ENCODE measurements at regions not wholly inside any gene's neighbourhood (a gene's known extent, or its start where the extent isn't known, plus 50 kb on each side); places are given as distances from the start of the nearest gene placed in this dataset.
"Not testable (repeated sequence)": the region's sequence is repeated elsewhere in the genome, so short reads cannot be mapped to it uniquely, and the experiment has no call there.

DNA sequence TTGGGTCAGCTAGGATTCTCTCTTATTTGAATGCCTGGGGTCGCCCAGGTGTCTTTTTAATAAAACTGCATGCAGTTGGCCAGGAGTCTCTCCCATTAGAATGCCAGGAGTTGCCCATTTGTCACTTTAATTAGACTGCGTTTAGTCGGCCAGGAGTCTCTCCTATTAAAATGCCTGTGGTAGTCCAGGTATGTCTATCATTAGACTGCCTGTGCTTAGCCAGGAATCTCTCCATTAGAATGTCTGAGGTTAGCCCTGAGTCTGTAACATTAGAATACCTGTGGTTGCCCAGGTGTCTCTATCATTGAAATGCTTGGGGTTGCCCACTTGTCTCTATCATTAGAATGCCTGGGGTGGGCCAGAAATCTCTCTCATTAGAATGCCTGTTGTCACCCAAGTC lies 1470.9 kb downstream of the UQCRFS1 start:
- DNase-seq (ENCODE audit: low read depth), result no peak

DNA sequence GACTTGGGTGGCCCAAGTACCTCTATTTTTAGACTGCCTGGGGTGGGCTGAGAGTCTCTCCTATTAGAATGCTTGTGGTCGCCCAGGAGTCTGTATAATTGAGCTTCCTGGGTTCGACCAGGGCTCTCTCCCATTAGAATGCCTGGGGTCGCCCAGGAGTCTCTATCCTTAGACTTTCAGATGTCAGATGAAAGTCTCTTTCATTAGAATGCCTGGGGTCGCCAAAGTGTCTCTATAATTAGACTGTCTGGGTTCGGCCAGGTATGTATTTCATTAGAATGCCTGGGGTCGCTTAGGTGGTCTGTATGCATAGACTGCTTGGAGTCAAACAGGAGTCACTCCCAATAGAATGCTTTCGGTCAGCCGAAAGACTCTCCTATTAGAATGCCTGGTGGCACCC lies 1471.7 kb downstream of the UQCRFS1 start:
- no peak for DNase-seq (ENCODE audit: low read depth)

DNA sequence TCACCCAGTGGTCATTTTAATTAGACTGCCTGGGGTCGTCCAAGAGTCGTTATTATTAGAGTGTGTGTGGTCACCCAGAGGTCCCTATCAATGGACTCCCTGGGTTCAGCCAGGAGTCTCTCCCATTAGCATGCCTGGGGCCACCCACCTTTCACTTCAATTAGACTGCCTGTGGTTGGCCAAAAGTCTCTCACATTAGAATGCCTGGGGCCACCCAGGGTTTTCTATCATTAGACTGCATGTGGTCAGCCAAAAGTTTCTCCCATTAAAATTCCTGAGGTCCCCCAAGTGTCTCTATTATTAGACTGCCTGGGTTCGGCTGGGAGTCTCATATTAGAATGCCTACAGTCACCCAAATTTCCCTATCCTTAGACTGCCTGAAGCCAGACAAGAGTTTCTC lies 1472.6 kb downstream of the UQCRFS1 start:
- DNase-seq (ENCODE audit: low read depth), result peak; percentile 92

DNA sequence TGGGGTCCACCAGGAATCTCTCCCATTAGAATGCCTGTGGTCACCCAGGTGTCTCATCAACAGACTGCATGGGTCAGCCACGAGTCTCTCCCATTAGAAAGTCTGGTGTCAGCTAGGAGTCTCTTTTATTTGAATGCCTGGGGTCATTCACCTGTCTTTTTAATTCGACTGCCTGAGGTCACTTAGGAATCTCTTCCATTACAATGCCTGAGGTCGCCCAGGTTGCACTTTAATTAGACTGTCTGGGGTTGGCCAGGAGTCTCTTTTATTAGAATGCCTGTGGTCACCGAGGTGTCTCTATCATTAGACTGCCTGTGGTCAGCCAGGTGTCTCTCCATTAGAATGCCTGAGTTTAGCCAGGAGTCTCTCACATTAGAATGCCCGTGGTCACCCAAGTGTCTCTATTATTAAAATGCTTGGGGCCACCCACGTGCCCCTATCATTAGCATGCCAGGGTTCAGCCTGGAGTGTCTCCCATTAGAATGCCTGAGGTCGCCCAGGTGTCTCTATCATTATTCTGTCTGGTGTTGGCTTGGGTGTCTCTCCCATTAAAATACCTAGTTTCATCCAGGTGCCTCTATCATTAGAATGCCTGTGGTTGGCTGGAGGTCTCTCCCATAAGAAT lies 1474.3 kb downstream of the UQCRFS1 start:
- DNase-seq (ENCODE audit: low read depth), result peak; percentile 68

DNA sequence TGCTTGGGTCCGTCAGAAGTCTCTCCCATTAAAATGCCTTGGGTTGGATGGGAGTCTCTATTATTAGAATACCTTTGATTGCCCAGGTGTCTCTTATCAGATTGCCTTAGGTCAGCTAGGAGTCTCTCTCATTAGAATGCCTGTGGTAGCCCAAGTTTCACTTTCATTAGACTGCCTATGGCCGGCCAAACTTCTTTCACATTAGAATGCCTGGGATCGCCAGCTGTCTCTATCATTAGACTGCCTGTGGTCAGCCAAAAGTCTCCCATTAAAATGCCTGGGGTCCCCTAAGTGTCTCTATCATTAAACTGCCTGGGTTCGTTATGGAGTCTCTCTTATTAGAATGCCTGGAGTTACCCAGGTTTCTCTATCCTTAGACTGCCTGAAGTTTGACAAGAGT lies 1476.7 kb downstream of the UQCRFS1 start:
- DNase-seq (ENCODE audit: low read depth), result peak; percentile 71

DNA sequence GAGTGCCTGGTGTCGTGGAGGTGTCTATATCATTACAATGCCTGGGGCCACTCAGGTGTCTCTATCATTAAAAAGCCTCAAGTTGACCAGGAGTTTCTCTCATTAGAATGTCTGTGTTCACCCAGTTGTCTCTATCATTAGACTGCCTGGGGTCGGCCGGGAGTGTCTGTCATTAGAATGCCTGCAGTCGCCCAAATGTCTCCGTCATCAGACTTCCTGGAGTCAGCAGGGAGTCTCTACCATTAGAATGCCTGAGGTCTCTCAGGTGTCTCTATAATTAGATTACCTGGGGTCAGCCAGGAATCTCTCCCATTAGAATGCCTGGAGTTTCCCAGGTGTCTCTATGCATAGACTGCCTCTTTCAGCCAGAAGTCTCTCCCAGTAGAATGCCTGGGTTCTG lies 1477.6 kb downstream of the UQCRFS1 start:
- DNase-seq (ENCODE audit: low read depth), result no peak

DNA sequence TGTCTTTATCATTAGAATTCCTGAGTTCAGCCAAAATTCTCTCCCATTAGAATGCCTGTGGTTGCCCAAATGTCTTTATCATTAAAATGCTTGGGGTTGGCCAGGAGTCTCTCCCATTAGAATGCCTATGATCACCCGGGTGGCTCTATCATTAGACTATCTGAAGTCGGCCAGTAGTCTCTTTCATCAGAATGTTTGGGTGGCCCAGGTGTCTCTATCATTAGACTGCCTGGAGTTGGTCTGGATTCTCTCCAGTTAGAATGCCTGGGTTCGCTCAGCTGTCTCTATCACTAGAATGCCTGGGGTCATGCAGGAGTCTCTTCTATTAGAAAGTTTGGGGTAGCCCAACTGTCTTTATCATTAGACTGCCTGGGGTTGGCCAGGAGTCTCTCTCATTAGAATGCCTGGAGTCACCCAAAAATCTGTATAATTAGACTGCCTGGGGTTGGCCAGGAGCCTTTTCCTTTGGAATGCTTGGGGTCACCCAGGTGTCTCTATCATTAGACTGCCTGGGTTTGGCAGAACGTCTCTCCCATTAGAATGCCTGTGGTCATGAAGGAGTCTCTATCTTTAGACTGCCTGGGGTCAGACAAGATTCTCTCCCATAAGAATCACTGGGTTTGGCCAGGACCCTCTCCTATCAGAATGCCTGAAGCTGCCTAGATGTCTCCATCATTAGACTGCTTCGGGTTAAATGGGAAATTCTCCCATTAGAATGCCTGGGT lies 1478.3 kb downstream of the UQCRFS1 start:
- DNase-seq (ENCODE audit: low read depth), result peak; percentile 71

DNA sequence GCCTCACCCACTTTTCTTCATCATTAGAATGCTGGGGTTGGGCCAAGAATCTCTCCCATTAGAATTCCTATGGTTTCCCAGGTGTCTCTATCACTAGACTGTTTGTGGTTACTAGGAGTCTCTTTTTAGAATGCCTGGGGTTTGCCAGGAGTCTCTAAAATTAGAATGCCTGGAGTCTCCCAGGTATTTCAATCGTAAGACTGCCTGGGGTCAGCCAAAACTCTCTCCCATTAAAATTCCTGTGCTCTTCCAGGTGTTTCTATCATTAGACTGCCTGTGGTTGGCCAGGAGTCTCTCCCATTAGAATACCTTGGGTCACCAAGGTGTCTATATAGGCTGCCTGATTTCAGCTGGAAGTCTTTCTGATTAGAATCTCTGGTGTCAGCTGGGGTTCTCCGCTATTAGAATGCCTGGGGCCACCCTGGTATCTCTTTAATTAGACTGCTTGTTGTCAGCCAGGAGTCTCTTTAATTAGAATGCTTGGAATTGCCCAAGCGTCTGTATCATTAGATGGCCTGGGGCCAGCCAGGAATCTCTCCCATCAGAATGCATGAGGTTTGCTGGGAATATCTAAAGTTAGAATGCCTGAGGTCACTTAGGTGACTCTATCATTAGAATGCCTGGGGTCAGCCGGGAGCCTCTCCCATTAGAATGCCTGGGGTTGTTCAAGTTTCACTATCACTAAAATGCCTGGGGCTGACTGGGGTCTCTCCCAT lies 1479.2 kb downstream of the UQCRFS1 start:
- no peak for DNase-seq (ENCODE audit: low read depth)

DNA sequence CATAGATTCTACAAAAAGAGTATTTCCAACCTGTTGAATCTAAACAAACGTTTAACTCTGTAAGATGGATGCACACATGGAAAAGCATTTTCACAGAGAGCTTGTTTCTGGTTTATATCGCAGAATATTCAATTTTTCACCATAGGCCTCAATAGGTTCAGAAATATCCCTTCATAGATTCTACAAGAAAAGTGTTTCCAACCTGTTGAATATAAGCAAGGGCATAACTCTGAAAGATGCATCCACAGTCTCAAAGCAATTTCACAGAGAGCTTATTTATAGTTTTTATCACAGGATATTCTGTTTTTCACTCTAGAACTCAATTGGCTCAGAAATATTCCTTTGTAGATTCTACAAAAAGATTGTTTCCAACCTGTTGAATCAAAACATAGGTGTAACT lies 1483.6 kb downstream of the UQCRFS1 start:
- DNase-seq (ENCODE audit: low read depth), result no peak

DNA sequence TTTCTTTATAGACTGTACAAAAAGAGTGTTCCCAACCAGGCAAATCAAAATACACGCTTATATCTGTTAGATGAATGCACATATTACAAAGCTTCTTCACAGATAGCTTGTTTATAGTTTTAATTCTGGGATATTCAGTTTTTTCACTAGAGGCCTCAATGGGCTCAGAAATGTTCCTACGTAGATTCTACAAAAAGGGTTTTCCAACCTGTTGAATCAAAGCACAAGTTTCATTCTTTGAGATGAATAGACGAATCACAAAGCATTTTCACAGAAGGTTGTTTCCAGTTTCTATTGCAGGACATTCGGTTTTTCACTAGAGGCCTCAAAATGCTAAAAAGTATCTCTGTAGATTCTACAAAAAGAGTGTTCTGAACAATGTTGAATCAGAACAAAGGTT lies 1490.3 kb downstream of the UQCRFS1 start:
- DNase-seq (ENCODE audit: low read depth), result no peak

DNA sequence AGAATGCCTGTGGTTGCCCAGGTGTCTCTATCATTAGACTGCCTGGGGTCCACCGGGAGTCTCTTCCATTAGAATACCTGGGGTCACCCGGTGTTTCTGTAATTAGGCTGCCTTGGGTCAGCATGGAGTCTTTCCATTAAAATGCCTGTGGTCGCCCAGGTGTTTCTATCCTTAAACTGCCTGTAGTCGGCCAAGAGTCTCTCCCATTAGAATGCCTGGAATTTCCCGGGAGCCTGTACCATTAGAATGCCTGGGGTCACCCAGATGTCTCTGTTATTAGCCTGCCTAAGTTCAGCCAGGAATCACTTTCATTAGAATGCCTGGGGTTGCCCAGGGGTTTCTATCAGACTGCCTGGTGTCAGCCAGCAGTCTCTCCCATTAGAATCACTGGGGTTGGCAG lies 1492.8 kb downstream of the UQCRFS1 start:
- no peak for DNase-seq (ENCODE audit: low read depth)

DNA sequence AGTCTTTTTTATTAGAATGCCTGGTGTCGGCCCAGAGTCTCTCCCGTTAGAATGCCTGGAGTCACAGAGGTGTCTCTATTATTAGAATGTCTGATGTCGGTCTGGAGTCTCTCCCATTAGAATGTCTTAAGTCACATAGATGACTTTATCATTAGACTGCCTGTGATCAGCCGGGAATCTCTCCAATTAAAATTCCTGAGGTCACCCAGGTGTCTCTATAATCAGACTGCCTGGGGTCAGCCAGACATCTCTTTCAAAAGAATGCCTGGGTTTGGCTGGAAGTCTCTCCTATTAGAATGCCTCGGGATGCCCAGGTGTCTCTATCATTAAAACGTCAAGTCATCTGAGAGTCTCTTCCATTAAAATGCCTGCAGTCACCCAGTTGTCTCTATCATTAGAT lies 1493.9 kb downstream of the UQCRFS1 start:
- DNase-seq (ENCODE audit: low read depth), result no peak

DNA sequence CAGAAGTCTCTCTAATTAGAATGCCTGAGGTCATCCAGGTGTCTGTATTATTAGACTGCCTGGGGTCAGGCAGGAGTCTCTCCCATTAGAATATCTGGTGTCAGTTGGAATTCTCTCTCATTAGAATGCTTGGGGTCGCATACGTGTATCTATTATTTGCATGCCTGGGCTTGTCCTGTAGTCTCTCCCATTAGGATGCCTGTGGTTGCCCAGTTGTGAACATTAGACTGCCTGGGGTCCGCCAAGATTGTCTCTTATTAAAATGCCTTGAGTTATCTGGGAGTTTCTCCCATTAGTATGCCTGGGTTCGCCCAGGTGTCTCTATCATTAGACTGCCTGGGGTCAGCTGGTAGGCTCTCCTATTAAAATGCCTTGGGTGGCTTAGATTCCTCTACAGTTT lies 1494.7 kb downstream of the UQCRFS1 start:
- DNase-seq (ENCODE audit: low read depth), result no peak

DNA sequence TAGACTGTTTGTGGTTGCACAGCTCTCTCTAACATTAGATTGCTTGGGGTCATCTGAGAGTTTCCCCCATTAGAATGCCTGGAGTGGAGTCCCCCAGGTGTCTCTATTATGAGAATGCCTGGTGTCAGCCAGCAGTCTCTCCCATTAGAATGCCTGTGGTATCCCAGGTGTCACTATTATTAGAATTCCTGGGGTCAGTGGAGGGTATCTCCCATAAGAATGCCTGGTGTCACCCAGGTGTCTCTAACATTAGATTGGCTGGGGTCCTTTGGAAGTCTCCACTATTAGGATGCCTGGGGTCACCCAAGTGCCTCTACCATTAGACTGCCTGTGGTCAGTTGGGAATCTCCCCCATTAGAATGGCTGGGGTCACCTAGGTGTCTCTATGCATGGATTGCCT lies 1495.1 kb downstream of the UQCRFS1 start:
- DNase-seq (ENCODE audit: low read depth), result no peak

DNA sequence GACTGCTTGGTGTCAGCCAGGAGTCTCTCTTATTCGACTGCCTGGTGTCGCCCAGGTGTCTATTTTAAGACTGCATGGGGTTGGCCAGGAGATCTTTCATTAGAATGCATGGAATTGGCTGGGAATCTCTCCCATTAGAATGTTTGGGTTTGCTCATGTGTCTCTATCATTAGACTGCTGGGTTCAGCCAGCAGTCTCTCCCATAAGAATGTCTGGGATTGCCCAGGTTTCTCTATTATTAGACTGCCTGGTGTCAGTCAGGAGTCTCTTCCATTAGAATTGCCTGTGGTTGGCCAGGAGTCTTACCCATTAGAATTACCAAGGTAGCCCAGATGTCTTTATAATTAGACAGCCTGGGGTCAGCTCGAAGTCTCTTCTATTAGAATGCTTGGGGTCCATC lies 1496.0 kb downstream of the UQCRFS1 start:
- no peak for DNase-seq (ENCODE audit: low read depth)

DNA sequence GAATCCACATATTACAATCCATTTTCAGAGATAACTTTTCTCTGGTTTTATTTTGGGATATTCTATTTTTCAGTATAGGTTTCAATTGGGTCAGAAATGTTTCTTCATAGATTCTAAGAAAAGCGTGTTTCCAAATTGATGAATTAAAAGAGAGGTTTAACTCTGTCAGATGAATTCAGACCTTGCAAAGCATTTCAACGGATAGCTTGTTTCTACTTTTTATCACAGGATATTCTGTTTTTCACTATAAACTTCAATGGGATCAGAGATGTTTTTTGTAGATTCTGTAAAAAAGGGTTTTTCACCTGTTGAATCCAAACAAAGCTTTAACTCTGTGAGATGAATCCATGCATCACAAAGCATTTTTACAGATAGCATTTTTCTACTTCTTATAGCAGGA lies 1498.1 kb downstream of the UQCRFS1 start:
- no peak for DNase-seq (ENCODE audit: low read depth)

DNA sequence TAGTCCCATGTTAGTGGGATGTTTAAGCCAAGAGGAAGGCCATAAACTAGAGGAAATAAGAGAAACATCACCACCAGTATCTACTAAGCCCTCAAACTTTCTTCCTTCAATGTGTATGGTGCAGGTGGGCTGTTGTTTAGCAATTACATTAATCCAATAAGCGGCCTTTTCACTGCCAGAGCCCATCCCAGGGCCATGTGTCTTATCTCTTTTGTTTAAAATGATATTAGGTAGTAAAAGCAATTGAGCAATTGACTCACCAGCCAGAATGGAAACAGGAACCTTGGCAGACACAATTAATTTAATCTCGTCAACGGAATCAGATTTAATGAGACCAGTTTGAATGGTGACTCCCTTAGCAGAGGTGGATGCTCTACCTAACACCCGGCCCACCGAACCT lies 1503.5 kb downstream of the UQCRFS1 start:
- no peak for DNase-seq (ENCODE audit: low read depth)

DNA sequence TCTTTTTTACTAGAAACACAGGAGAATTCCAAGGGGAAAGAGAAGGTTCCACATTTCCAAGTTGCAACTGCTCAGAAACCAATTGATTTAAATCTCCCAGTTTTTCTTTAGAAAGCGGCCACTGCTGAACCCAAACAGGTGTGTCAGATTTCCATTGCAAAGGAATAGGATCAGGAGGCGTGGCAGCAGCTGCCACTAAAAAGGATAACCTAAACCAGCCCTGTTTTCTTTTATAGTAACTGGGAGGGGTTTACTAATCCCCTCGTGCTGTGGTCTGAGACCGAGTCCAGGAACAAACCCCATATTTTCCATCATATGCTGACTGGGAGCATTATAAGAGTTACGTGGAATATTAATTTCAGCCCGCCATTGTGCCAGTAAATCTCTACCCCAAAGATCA lies 1504.0 kb downstream of the UQCRFS1 start:
- DNase-seq (ENCODE audit: low read depth), result peak; percentile 17

DNA sequence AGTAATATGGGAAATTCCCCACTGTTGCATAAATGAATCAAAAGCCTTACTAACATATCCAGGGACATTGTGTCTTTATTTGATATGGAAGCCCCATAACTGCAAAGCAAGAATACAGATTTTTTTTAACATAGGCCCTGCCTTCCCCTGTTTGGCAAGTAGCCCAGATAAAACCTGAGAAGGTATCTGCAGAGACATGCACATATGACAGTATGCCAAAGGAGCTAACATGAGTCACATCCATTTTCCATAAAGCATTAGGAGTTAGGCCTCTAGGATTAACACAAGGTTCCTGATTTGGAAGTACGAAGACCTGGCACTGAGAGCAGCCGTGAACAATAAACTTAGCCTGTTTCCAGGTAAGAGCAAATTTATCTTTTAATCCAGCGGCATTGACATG lies 1505.9 kb downstream of the UQCRFS1 start:
- DNase-seq (ENCODE audit: low read depth), result not testable (repeated sequence)

DNA sequence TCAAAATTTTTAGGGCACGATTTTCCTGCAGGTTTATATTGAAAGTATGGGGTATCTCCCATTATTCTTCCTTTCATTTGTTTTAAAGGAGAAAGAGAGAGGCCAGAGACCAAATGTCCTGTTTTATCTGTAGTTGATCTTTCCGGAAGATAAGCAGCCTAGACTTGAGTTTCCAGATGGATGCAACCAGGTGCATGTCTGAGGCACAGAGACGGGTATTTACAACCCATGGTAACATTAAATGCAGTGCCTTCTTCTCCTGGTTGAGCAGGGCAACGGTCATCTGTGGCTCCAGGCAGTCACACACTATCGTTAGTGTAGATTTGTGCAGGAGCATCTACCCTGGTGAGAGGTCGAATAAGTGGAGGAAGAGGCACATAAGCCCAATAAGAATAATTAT lies 1507.1 kb downstream of the UQCRFS1 start:
- DNase-seq (ENCODE audit: low read depth), result no peak

DNA sequence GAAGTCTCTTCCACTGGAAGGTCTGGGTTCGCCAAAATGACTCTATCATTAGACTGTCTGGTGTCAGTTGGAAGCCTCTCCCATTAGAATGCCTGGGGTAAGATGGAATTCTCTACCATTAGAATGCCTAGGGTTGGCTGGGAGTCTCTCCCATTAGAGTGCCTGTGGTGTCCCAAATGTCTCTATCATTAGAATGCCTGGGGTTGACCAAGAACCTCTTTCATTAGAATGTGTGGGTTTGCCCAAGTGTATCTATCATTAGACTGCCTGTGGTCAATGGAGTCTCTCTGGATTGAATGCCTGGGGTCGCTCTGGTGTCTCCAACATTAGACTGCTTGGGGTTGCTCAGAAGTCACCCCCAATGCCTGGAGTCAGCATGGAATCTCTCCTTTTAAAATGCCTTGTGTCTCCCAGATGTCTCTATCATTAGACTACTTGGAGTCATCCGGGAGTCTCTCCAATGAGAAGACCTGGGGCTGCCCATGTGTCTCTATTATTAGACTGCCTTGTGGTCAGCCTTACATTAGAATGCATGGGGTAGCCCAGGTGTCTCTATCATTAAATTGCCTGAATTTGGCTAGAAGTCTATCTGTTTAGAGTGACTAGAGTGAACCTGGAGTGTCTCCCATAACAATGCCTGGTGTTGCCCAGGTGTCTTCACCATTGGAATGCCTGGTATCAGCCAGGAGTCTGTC lies 1518.4 kb downstream of the UQCRFS1 start:
- peak; percentile 84 for DNase-seq (ENCODE audit: low read depth)

DNA sequence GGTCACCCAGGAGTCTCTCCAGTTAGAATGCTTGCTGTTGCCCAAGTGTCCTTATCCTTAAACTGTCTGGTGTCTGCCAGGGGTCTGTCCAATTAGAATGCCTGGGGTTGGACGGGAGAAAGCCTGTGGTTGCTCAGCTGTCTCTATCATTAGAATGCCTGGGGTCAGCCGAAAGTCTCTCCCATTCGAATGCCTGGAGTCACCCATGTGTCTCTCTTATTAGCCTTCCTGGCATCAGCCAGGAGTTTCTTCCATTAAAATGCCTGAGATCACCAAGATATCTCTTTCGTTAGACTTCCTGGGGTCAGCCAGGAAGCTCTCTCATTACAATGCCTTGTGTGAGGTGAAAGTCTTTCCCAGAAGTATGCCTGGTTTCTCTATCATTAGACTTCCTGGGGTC lies 1521.0 kb downstream of the UQCRFS1 start:
- peak; percentile 73 for DNase-seq (ENCODE audit: low read depth)

All from myocyte (in vitro differentiated cells).